Stimulated activated naive CD8-positive, alpha-beta T cell treated with anti-CD3 and anti-CD28 coated beads, Interleukin-15, Interleukin-2, amounts not matched to agents 100 ng/mL and 50 ng/mL, for 24 hours (primary cell): ENCODE measurements at regions not wholly inside any gene's neighbourhood (a gene's known extent, or its start where the extent isn't known, plus 50 kb on each side); places are given as distances from the start of the nearest gene placed in this dataset.

ENCODE experiments used
- H3K27ac Mint-ChIP-seq: one replicate; pipeline ENCODE4 v1.8.0; 2021; ENCODE audit warnings: mild to moderate bottlenecking, mixed read lengths
- H3K27me3 Mint-ChIP-seq: one replicate; pipeline ENCODE4 v1.8.0; 2021; ENCODE audit warnings: mixed read lengths
- H3K36me3 Mint-ChIP-seq: one replicate; pipeline ENCODE4 v1.8.0; 2021; ENCODE audit warnings: low read depth, mixed read lengths
- H3K4me1 Mint-ChIP-seq: one replicate; pipeline ENCODE4 v1.8.0; 2021; ENCODE audit warnings: low read depth, mixed read lengths
- H3K4me3 Mint-ChIP-seq: one replicate; pipeline ENCODE4 v1.8.0; 2021; ENCODE audit warnings: mild to moderate bottlenecking, mixed read lengths
- H3K9me3 Mint-ChIP-seq: one replicate; pipeline ENCODE4 v1.8.0; 2021; ENCODE audit warnings: mixed read lengths

DNA sequence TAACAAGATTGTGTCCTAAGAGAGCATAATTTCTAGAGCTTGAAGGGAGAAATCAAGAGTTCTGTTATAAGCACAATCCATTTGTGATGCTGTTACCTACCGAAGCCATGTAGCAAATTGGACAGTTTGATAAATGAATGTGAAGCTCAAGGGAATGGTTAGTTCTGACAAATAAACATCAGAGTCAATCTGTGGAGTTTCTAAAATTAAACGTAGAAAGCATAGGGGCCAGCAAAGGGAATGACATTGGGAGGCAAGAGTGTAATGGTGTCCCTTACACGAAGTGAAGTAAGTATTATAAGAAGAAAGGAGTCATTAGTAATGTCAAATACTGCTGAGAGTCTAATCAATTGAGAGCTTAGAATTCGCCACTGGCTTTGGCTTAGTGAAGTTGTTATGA lies 200.2 kb upstream of the SLITRK1 start:
- no peaks in the 10 kb centered on the region for H3K9me3 Mint-ChIP-seq
- H3K27ac Mint-ChIP-seq, result no peak overlapping the region
- no peaks in the 10 kb centered on the region for H3K36me3 Mint-ChIP-seq
- H3K4me3 Mint-ChIP-seq, result no peak overlapping the region
- H3K4me1 Mint-ChIP-seq, result no peaks in the 10 kb centered on the region
- no peaks in the 10 kb centered on the region for H3K27me3 Mint-ChIP-seq

GRCh38 chr13:84080748-84081530 lies 198.7 kb upstream of the SLITRK1 start:
- H3K9me3 Mint-ChIP-seq, result no peaks in the 10 kb centered on the region

DNA sequence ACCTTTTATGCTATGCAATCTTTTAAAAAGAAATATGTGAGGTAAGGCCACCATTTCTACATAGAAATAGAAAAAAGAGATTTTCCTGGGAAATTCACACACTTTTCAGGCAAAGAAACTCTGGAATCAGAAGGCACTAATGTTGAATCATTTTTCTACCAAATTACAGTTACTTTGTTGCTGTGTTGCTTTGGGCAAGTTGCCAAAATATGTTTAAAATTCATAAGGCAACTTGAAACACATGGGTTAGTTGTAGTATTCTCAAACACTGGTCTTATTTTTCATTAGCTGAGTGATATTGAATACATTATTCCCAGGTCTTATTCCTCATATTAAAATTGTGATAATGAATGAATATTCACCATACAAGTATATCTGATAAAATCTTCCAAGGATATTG lies 195.0 kb upstream of the SLITRK1 start:
- no peaks in the 10 kb centered on the region for H3K4me1 Mint-ChIP-seq
- H3K27ac Mint-ChIP-seq, result no peak overlapping the region
- no peaks in the 10 kb centered on the region for H3K9me3 Mint-ChIP-seq
- H3K4me3 Mint-ChIP-seq, result no peak overlapping the region
- H3K36me3 Mint-ChIP-seq, result no peaks in the 10 kb centered on the region
- no peaks in the 10 kb centered on the region for H3K27me3 Mint-ChIP-seq

More at GRCh38 chr13:84080748-84081530, 198.7 kb upstream of the SLITRK1 start:
- Mint-ChIP-seq H3K4me1 (no peaks in the 10 kb centered on the region), H3K36me3 (no peaks in the 10 kb centered on the region), H3K4me3 (no peak overlapping the region), H3K27ac (no peak overlapping the region), H3K27me3 (no peaks in the 10 kb centered on the region)

GRCh38 chr13:84076280-84076679 lies 194.0 kb upstream of the SLITRK1 start:
- Mint-ChIP-seq H3K4me1 (no peaks in the 10 kb centered on the region), H3K9me3 (no peaks in the 10 kb centered on the region), H3K27me3 (no peaks in the 10 kb centered on the region), H3K4me3 (no peak overlapping the region), H3K36me3 (no peaks in the 10 kb centered on the region), H3K27ac (no peak overlapping the region)

DNA sequence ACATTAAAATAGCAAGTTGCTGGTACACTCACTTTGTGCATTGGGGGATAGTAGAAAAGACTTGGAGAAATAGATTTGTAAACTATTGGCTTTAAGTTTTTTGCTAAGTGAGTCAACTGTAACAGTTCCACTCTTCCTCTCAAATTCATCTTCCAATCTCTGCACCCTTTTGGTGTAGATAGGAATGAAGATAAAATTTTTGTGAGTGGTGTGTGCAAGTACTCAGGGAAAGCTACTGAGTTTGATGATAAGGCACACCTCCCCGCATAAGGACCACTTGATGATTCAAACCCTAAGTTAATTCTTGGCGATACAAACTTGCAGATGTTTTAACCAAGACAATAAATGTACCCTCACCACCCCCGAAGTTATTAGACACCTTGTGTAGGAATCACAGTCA lies 168.3 kb upstream of the SLITRK1 start:
- no peaks in the 10 kb centered on the region for H3K36me3 Mint-ChIP-seq
- H3K4me1 Mint-ChIP-seq, result no peaks in the 10 kb centered on the region
- H3K4me3 Mint-ChIP-seq, result no peak overlapping the region
- peaks cover 4% of the 10 kb centered on the region for H3K9me3 Mint-ChIP-seq
- H3K27ac Mint-ChIP-seq, result no peak overlapping the region
- H3K27me3 Mint-ChIP-seq, result no peaks in the 10 kb centered on the region

DNA sequence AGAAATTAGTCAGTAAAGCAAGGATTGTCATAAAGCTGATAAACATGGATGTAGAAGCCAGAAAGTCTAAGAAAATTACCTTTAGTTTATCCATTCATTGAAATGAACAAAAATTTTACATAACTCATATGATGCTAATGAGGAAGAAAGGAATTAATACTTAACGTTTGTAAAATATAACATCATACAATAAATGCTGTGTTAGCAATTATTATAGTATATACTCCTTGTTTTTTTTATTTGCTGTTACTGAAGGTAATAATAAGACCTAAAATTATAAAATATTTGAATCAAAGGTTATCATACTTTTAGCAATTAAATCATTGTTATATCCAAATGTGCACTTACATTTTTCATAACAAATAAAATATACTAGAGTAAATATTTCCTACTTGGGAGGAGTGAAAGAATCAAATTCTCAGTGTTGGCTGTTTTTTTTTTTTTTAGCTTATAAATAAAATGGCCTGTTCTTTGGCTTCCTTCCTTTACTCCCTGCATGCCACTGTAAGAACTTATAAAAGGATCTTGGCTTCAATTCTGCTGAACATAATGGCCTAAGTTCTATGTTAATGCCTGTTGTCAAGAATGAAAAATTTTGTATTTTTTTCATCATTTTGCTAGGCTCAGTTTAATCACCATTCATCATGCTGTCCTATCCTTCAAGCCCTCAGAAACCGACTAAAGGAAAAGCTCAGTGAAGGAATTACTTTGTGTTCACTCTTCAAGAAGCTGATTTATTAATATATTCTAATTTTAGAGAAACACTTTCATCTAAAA lies 167.4 kb upstream of the SLITRK1 start:
- Mint-ChIP-seq H3K27me3 (no peaks in the 10 kb centered on the region), H3K4me3 (no peak overlapping the region)

DNA sequence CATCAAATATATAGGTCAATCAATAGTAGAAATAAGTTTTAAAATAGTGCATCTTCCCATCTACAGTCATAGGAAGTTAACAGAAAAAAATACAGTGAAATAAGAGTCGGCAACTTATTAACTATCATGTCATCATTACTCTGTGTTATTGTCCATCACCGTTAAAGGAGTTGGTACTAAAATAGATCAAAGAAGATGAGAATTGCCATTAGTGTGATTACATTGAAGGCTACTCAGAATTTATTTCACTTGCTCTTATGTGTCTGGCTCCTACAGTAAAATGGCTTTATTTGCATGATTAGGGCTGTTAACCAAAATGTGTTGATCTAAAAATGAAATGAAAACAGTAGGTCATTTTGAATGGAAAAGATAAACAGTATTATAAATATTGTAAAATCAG lies 162.5 kb upstream of the SLITRK1 start:
- Mint-ChIP-seq H3K9me3 (peaks cover 4% of the 10 kb centered on the region), H3K4me3 (no peak overlapping the region), H3K4me1 (peaks cover 5% of the 10 kb centered on the region), H3K27ac (no peak overlapping the region), H3K36me3 (no peaks in the 10 kb centered on the region), H3K27me3 (no peaks in the 10 kb centered on the region)

More for the DNA sequence above, 167.4 kb upstream of the SLITRK1 start:
- Mint-ChIP-seq H3K36me3 (no peaks in the 10 kb centered on the region), H3K27ac (no peak overlapping the region), H3K9me3 (peaks cover 4% of the 10 kb centered on the region), H3K4me1 (no peaks in the 10 kb centered on the region)

GRCh38 chr13:84038001-84038400 lies 155.7 kb upstream of the SLITRK1 start:
- H3K27ac Mint-ChIP-seq, result no peak overlapping the region
- no peak overlapping the region for H3K4me3 Mint-ChIP-seq
- H3K9me3 Mint-ChIP-seq, result no peaks in the 10 kb centered on the region
- H3K4me1 Mint-ChIP-seq, result peaks cover 13% of the 10 kb centered on the region
- H3K36me3 Mint-ChIP-seq, result no peaks in the 10 kb centered on the region
- H3K27me3 Mint-ChIP-seq, result no peaks in the 10 kb centered on the region

DNA sequence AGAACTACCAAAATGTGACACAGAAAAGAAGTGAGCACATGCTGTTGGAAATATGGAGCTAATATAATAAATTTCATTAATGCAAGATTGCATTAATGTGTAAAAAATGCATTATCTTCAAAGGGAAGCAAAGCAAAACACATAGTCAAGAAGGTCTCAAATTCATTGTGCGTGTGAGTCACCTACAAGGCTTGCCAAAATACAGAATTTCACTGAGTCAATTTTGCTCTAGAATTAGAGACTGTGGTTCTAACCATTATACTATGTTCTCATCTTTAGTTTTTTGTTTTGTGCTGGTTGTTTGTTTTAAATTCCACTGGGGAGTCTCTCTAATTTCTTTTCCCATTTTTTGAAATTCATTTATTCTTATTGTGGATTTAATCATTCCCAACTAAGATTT lies 149.8 kb upstream of the SLITRK1 start:
- Mint-ChIP-seq H3K4me1 (peaks cover 2% of the 10 kb centered on the region), H3K27ac (no peak overlapping the region), H3K9me3 (no peaks in the 10 kb centered on the region), H3K27me3 (no peaks in the 10 kb centered on the region), H3K36me3 (no peaks in the 10 kb centered on the region), H3K4me3 (no peak overlapping the region)

DNA sequence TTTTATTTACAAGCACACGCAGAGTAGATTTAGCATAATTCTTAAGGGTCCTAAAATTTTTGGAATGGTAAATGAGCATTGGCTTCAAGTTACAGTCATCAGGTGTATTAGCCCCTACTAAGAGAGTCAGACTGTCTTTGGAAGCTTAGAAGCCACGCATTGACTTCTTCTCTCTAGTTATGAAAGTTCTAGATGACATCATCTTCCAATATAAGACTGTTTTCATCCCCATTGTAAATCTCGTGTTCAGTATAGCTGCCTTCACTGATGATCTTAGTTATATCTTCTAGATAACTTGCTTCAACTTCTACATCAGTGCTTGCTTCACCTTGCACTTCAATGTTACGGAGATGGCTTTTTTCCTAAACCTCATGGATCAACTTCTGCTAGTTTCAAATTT lies 148.8 kb upstream of the SLITRK1 start:
- Mint-ChIP-seq H3K9me3 (no peaks in the 10 kb centered on the region), H3K4me3 (no peak overlapping the region), H3K4me1 (no peaks in the 10 kb centered on the region), H3K27ac (no peak overlapping the region), H3K36me3 (no peaks in the 10 kb centered on the region), H3K27me3 (no peaks in the 10 kb centered on the region)

DNA sequence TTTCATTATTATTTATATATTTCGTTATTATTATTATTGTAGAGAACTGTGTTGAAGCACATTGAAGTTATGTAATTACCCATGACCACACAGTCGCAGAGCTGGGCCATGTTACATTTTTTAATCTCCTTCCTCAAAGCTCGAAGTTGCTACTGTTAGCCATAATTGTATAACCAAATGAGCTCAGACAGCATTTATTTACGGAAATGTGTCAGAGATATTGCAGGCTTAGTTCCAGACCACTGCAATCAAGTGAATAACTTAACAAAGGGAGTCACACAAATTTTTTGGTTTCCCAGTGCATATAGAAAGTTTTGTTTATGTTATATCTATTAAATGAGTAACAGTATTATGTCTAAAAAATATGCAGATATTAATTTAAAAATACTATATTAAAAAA lies 147.1 kb upstream of the SLITRK1 start:
- H3K27me3 Mint-ChIP-seq, result no peaks in the 10 kb centered on the region
- no peaks in the 10 kb centered on the region for H3K36me3 Mint-ChIP-seq
- H3K4me3 Mint-ChIP-seq, result no peak overlapping the region
- H3K27ac Mint-ChIP-seq, result no peak overlapping the region
- no peaks in the 10 kb centered on the region for H3K4me1 Mint-ChIP-seq
- no peaks in the 10 kb centered on the region for H3K9me3 Mint-ChIP-seq

- no peaks in the 10 kb centered on the region for H3K27me3 Mint-ChIP-seq
- no peaks in the 10 kb centered on the region for H3K9me3 Mint-ChIP-seq
- no peaks in the 10 kb centered on the region for H3K4me1 Mint-ChIP-seq
- H3K36me3 Mint-ChIP-seq, result no peaks in the 10 kb centered on the region
- no peak overlapping the region for H3K27ac Mint-ChIP-seq
- no peak overlapping the region for H3K4me3 Mint-ChIP-seq
Measured at GRCh38 chr13:84025824-84026223, 143.6 kb upstream of the SLITRK1 start.

- Mint-ChIP-seq H3K27me3 (no peaks in the 10 kb centered on the region), H3K36me3 (no peaks in the 10 kb centered on the region), H3K9me3 (no peaks in the 10 kb centered on the region), H3K4me3 (no peak overlapping the region), H3K4me1 (no peaks in the 10 kb centered on the region), H3K27ac (no peak overlapping the region)
Measured at GRCh38 chr13:83996415-83996814, 114.1 kb upstream of the SLITRK1 start.

- no peaks in the 10 kb centered on the region for H3K9me3 Mint-ChIP-seq
- H3K4me3 Mint-ChIP-seq, result no peak overlapping the region
- no peaks in the 10 kb centered on the region for H3K4me1 Mint-ChIP-seq
- no peaks in the 10 kb centered on the region for H3K36me3 Mint-ChIP-seq
- H3K27ac Mint-ChIP-seq, result no peak overlapping the region
- no peaks in the 10 kb centered on the region for H3K27me3 Mint-ChIP-seq
Measured at GRCh38 chr13:83995930-83996329, 113.7 kb upstream of the SLITRK1 start.

DNA sequence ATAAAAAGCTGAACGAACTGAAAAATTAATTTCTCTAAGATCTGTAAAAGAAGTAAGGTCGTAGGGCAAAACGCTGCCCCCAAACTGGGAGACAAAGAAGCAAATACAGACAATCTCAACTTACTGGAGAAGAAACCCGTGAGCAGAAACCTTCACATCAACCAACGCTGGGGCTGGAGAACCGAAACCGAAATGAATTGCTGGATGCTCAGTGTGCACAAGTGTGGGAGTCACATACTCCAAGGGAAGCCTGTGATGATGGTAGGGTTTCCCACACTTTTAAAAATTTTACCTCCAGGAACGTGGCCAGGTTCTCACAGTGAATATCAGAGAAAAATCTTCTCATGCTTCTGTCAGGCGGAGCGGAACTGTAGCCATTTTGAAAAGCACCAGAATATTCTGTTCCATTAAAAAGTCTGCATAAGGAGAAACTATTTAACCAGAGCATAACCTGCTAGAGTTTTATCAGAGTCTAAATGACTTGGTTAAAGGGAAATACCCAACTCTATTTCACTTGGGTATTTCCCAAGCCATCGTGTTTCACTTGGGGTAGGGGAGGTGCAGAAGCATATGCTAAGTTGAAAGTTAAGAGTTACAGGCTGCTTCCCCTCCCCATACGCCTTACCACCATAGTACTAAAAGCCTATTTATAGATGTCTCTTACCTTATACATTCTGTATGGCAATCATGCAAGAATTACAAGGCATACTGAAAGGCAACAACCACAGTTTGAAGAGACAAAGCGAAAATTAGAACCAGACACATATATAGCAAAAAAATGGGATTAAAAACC lies 110.5 kb upstream of the SLITRK1 start:
- H3K9me3 Mint-ChIP-seq, result no peaks in the 10 kb centered on the region
- no peak overlapping the region for H3K4me3 Mint-ChIP-seq
- no peaks in the 10 kb centered on the region for H3K36me3 Mint-ChIP-seq
- no peak overlapping the region for H3K27ac Mint-ChIP-seq
- no peaks in the 10 kb centered on the region for H3K4me1 Mint-ChIP-seq
- H3K27me3 Mint-ChIP-seq, result no peaks in the 10 kb centered on the region
